Epithelial cell of esophagus (primary cell): ENCODE measurements at regions not wholly inside any gene's neighbourhood (a gene's known extent, or its start where the extent isn't known, plus 50 kb on each side); places are given as distances from the start of the nearest gene placed in this dataset.

Source experiments
- DNase-seq: peaks from one replicate; pipeline ENCODE4 v3.0.0; 2010; ENCODE audit warnings: low read depth
- H3K4me3 ChIP-seq: 2 replicates; pipeline ENCODE4 v1.5.1; 2011; ENCODE audit warnings: mild to moderate bottlenecking, low read length, control low read depth
- CTCF ChIP-seq: IDR thresholded peaks from 2 replicates; pipeline ENCODE4 v1.5.1; 2011; ENCODE audit warnings: low read depth, mild to moderate bottlenecking, low read length, control low read depth, inconsistent platforms; ENCODE audit not compliant: insufficient read depth; ENCODE audit errors: missing control alignments

- TF ChIP-seq CTCF = no peak
- no peak for DNase-seq
- no peak overlapping the region for H3K4me3 ChIP-seq
Observed at GRCh38 chr17:33545124-33545523, 252.0 kb upstream of the ASIC2 start.

GRCh38 chr17:33550261-33550660 is 257.2 kb upstream of the ASIC2 start:
- TF ChIP-seq CTCF = no peak
- no peak overlapping the region for H3K4me3 ChIP-seq
- DNase-seq = no peak

GRCh38 chr17:33551075-33551474 is 258.0 kb upstream of the ASIC2 start:
- DNase-seq = no peak
- no peak for TF ChIP-seq CTCF
- no peak overlapping the region for H3K4me3 ChIP-seq

GRCh38 chr17:33551911-33552310 is 258.8 kb upstream of the ASIC2 start:
- H3K4me3 ChIP-seq = no peak overlapping the region
- no peak for TF ChIP-seq CTCF
- no peak for DNase-seq

- TF ChIP-seq CTCF = no peak
- no peak for DNase-seq
- H3K4me3 ChIP-seq = no peak overlapping the region
Observed at GRCh38 chr17:33560165-33560564, 267.1 kb upstream of the ASIC2 start.

GRCh38 chr17:33560871-33561270 is 267.8 kb upstream of the ASIC2 start:
- no peak overlapping the region for H3K4me3 ChIP-seq
- no peak for DNase-seq
- no peak for TF ChIP-seq CTCF

- no peak overlapping the region for H3K4me3 ChIP-seq
- no peak for DNase-seq
- TF ChIP-seq CTCF = no peak
Observed at GRCh38 chr17:33561569-33562334, 268.7 kb upstream of the ASIC2 start.
